ENCODE measurements at regions not wholly inside any gene's neighbourhood (a gene's known extent, or its start where the extent isn't known, plus 50 kb on each side); places are given as distances from the start of the nearest gene placed in this dataset.

DNA sequence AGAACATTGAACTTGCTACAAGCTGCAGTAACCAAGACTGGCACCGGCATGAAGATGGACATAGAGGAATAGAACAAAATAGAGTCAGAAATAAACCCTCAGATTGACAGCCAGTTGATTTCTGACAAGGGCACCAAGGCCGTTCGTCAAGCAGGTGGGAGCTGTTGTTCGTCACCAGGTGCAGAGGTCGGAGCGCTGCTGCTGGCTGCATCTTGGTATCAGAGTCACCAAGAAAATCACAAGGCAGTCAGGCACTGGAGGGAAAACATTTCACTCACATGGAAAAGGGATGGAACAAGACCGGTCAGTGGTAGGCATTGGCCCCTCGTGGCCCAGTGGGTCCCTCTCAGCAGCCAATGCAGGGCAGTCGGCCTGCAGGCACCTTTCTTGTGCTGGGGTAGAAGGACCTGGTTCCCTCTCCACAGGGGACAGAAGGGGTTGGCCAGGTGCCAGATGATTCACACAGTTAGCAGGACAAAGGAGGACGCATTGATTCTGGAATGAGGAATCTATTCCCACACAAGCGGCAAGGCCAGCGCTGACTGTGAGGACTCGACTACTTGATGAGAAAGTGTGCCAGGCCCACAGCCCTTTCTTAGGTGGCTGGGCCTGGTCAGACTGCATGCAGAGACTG, 115.8 kb upstream of the FGF3 start:
- TF ChIP-seq, protein P1, sequence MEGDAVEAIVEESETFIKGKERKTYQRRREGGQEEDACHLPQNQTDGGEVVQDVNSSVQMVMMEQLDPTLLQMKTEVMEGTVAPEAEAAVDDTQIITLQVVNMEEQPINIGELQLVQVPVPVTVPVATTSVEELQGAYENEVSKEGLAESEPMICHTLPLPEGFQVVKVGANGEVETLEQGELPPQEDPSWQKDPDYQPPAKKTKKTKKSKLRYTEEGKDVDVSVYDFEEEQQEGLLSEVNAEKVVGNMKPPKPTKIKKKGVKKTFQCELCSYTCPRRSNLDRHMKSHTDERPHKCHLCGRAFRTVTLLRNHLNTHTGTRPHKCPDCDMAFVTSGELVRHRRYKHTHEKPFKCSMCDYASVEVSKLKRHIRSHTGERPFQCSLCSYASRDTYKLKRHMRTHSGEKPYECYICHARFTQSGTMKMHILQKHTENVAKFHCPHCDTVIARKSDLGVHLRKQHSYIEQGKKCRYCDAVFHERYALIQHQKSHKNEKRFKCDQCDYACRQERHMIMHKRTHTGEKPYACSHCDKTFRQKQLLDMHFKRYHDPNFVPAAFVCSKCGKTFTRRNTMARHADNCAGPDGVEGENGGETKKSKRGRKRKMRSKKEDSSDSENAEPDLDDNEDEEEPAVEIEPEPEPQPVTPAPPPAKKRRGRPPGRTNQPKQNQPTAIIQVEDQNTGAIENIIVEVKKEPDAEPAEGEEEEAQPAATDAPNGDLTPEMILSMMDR (IDR thresholded peaks at IDR 0.05; ENCODE audit: insufficient read depth, missing control alignments): no peak
- DNase-seq (ENCODE audit: insufficient read length, low spot score) (no peak), FAIRE-seq (no peak)

- DNase-seq (ENCODE audit: insufficient read length, low spot score): no peak
- no peak for FAIRE-seq
Measured at GRCh38 chr11:69935941-69936505, 116.8 kb upstream of the FGF3 start.

DNA sequence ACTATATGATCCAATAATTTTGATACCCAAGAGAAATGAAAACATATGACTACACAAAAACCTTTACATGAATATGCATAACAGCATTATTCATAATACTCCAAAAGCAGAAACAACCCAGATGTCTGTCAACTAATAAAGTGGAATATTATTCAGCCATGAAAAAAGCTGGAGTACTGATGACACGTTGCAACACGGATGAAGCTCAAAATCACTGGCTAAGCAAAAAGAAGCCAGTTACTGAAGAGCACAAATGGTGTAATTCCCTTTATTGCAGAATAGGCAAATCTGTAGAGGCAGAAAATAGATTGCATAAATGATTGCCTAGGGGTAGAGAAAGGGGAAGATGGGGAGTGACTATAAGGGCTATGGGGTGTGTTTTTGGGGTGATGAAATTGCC, 117.6 kb upstream of the FGF3 start:
- TF ChIP-seq, protein P1 (IDR thresholded peaks at IDR 0.05; ENCODE audit: insufficient read depth, missing control alignments): no peak
- DNase-seq (ENCODE audit: insufficient read length, low spot score) (no peak), FAIRE-seq (no peak)

More at GRCh38 chr11:69935941-69936505, 116.8 kb upstream of the FGF3 start:
- TF ChIP-seq, protein P1 (IDR thresholded peaks at IDR 0.05; ENCODE audit: insufficient read depth, missing control alignments): no peak

DNA sequence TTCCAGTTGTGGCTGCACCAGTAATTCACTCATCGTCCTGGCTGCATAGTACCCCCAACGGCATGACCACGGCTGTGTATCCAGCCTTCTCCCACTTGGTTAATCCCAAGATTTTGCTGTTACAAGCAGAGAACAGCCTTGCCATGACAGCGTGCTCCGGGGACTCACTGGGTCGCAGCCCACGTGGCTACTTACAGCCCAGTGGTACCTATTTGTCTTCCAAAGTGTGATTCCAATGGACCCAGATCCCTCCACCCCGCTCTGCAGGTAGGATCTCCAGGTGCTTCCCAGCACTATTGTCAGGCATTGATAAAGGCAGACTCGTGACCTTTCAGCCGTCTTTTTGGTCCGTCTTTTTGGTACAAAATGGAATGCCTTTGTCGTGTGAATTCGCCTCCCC, 119.0 kb upstream of the FGF3 start:
- FAIRE-seq: no peak
- DNase-seq (ENCODE audit: insufficient read length, low spot score): no peak
- TF ChIP-seq, protein P1 (IDR thresholded peaks at IDR 0.05; ENCODE audit: insufficient read depth, missing control alignments): no peak

DNA sequence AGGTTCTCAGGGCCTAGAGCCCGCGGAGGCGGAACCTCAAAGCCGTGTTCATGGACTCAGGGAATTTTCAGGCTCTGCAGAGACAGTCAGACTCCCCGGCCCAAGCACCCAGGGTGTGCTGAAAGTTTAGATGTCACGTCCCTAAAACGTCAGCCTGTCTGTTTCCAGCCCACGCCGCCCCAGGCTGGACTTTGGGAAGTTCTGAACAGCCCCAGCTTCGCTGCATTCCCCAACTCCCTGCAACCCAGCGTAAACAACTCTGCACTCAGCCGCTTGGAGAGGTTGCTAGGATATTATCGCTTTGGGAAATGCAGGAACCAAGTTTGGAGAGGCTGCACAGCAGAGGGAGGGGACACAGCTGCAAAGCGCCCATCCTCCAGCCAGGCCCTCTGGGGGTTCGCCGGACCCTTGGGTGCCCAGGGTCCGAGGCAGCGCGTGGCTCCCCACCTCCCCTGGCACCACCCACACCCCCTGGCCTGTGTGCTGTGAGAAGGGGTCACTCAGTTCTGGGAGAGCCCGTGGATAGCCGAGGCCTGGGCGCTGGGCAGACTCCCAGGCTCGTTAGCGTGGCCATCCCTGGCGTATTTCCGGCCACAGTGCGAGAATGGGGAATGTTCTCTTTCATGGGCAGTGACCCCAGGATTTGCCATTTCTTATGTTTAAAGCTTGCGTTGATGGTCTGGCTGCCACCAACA, 120.5 kb upstream of the FGF3 start:
- FAIRE-seq: no peak
- TF ChIP-seq, protein P1 (IDR thresholded peaks at IDR 0.05; ENCODE audit: insufficient read depth, missing control alignments): no peak
- no peak for DNase-seq (ENCODE audit: insufficient read length, low spot score)

DNA sequence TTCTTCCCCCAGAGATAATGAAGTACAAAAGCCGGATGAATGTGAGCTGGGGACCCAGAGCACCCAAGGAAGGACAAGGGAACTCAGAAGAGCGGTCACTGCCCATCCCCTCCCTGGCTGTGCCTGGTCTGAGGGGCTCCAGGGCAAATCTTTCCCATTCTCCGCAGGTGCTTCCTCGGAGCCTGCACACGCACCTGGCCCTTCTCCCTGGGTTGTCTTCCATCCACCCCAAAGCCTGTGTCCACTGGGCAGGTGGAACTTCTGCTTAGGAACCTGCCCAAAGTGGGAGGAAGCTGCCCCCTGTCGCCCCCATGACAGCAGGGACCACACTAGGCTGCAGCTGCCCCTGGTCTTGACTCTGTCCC, 121.0 kb upstream of the FGF3 start:
- TF ChIP-seq, protein P1 (IDR thresholded peaks at IDR 0.05; ENCODE audit: insufficient read depth, missing control alignments): no peak
- no peak for DNase-seq (ENCODE audit: insufficient read length, low spot score)
- FAIRE-seq: no peak

Measured in D721Med (cell line).